GM12864 (cell line): ENCODE measurements at regions not wholly inside any gene's neighbourhood (a gene's known extent, or its start where the extent isn't known, plus 50 kb on each side); places are given as distances from the start of the nearest gene placed in this dataset.

Experiments used
- DNase-seq: peaks from one replicate; pipeline ENCODE4 v3.0.0-alpha.2; 2011; ENCODE audit warnings: low read depth
- H3K4me3 ChIP-seq: 2 replicates; pipeline ENCODE4 v1.5.1; 2011; ENCODE audit warnings: mild to moderate bottlenecking, low read depth, low read length, control low read depth
- TF ChIP-seq, protein P1 (sequence below): IDR thresholded peaks from 2 replicates; pipeline ENCODE4 v1.5.1; 2011; ENCODE audit warnings: low read depth, mild to moderate bottlenecking, moderate library complexity, low read length, control low read depth, inconsistent platforms; ENCODE audit errors: missing control alignments

DNA sequence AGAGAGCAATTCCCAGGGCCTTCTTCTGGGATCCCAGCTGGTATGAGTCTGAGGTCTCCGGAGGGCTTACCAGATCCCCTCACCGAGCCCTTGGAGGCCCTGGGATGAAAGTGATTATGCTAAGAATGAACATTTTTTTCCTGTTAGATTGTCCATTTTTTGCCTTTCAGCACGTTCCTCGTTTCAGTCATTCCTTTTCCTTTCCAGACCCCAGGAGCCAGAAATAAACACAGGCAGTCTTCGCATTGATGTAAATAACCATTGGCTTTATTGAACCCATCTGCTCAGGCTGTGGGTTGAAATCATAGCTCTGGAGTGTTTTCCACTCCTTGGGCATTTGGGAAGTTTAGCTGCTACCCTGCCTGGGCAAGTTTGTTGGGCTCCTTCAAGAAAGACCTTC, 320.9 kb upstream of the AUTS2 start:
- TF ChIP-seq, protein P1, sequence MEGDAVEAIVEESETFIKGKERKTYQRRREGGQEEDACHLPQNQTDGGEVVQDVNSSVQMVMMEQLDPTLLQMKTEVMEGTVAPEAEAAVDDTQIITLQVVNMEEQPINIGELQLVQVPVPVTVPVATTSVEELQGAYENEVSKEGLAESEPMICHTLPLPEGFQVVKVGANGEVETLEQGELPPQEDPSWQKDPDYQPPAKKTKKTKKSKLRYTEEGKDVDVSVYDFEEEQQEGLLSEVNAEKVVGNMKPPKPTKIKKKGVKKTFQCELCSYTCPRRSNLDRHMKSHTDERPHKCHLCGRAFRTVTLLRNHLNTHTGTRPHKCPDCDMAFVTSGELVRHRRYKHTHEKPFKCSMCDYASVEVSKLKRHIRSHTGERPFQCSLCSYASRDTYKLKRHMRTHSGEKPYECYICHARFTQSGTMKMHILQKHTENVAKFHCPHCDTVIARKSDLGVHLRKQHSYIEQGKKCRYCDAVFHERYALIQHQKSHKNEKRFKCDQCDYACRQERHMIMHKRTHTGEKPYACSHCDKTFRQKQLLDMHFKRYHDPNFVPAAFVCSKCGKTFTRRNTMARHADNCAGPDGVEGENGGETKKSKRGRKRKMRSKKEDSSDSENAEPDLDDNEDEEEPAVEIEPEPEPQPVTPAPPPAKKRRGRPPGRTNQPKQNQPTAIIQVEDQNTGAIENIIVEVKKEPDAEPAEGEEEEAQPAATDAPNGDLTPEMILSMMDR, result no peak
- no peak for DNase-seq
- no peak overlapping the region for H3K4me3 ChIP-seq

DNA sequence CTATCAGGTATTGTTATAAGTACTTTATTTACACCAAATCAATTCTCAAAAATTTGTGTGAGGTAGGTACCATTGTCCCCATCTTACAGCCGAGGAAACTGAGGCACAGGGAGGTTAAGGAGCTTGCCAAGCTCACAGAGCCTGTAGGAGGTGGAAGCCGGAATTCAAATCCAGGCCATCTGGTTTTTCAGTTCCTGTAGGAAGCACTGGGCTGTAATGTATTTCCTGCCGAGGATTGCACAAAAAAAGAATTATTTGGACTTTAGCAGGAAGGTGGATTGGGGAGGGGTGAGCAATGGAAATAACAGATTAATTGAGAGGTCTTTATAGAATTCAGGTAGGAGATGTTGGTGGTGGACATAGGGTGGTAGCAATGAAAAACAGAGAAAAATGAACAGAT, 315.3 kb upstream of the AUTS2 start:
- no peak overlapping the region for H3K4me3 ChIP-seq
- no peak for DNase-seq
- TF ChIP-seq, protein P1, result no peak

DNA sequence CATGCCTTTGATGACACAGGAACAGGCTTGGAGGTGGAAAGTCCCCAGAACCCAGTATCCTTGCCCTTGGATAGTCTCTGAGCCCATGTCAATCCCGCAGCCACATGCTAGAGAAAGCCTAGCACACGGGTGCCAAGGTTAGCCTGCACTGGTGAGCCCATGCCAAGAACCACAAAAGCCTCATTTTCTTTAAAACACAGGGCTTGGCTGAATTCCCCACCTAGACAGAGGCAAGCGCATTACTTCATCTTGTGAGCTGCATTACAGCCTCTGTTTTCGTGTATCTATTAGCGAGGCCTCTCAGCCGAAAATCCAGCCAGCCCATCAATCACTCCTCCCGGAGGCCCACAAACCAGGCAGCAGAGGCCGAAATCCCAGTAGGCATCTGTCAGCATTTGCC, 314.9 kb upstream of the AUTS2 start:
- TF ChIP-seq, protein P1, result no peak
- DNase-seq, result no peak
- H3K4me3 ChIP-seq, result no peak overlapping the region

DNA sequence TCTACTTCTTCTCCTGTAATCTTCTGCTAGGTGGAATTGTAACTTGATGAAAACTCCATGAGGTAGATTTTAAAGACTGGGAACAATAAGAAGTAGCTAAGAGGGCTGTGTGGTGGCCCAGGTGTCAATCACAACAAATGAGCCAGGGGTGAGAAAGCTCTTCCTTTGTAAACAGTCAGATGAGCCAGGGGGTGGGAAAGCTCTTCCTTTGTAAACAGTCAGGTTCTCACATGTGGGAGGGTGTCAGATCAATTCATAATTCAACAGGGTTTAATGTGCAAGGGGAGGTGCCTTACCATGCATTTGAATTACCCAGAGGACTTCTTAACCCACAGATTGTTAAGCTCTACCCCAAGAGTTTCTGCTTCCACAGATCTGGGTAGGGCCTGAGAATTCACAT, 312.4 kb upstream of the AUTS2 start:
- TF ChIP-seq, protein P1, result no peak
- H3K4me3 ChIP-seq, result no peak overlapping the region
- DNase-seq, result no peak

DNA sequence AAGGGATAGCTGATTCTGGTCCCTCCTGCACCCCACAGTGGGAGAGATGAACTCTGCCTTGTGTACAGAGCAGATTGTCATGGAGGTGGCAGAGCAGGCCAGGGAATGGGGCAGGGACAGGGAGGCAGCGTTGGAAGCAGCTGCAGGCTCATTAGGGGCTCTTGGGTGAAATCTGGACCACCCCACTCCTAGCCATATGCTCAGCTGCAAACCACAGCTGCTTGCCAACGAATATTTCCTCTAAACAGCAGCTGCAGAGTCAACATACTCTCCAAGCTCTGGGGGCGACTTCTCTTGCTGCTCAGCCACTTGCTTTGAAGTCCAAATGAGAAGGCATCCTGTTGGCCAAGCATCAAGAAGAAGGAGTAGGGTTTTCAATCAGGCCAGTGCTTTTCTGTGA, 302.3 kb upstream of the AUTS2 start:
- no peak overlapping the region for H3K4me3 ChIP-seq
- no peak for DNase-seq
- TF ChIP-seq, protein P1, result no peak

DNA sequence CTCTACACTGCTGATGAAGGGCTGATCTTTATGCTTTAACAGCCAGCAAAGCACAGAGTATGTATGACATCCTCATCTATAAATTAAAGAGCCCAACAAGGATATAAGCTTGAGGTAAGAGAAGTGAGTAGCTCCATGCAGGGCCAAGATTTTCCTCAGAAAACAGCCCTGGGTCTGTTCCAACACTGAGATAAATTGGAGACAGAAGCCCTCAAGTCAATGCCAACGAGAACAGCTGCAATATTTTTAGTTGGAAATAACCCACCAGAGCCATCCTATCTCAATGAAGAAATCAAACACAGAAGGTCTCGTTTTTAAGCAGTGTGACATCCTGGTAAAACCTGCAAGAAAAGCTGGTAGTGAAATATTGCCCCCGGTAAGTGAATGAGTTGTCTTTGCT, 297.0 kb upstream of the AUTS2 start:
- H3K4me3 ChIP-seq, result no peak overlapping the region
- no peak for DNase-seq
- TF ChIP-seq, protein P1, result no peak

DNA sequence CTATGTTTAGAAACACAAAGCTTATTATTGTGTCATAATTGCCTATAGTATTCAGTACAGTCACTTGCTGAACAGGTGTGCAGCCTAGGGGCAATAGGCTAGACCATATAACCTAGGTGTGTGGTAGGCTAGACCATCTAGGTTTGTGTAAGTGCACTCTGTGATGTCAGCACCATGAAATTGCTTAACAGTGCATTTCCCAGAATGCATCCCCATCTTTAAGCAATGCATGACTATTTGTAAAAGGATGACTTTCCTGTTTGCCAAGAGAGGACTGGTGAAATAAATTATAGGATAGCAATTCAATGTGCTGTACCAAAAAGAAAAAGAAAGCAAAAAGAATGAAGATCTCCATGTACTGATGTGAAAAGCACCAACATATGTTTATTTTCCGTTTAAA, 288.7 kb upstream of the AUTS2 start:
- DNase-seq, result no peak
- TF ChIP-seq, protein P1, result no peak
- H3K4me3 ChIP-seq, result no peak overlapping the region
